COR-L47 (cell line): ENCODE measurements at regions not wholly inside any gene's neighbourhood (a gene's known extent, or its start where the extent isn't known, plus 50 kb on each side); places are given as distances from the start of the nearest gene placed in this dataset.
"Not testable (repeated sequence)": the region's sequence is repeated elsewhere in the genome, so short reads cannot be mapped to it uniquely, and the experiment has no call there.

Experiments used
- DNase-seq: peaks from one replicate; lab custom pipeline; 2025; lab: John Stamatoyannopoulos, UW

GRCh38 chr6:133051240-133051639 is 189.9 kb upstream of the EYA4 start:
- no peak for DNase-seq

GRCh38 chr6:133052465-133052864 is 188.7 kb upstream of the EYA4 start:
- no peak for DNase-seq

- no peak for DNase-seq
Observed at GRCh38 chr6:133055441-133055966, 185.7 kb upstream of the EYA4 start.

GRCh38 chr6:133057352-133057751 is 183.8 kb upstream of the EYA4 start:
- DNase-seq: no peak

- no peak for DNase-seq
Observed at GRCh38 chr6:133062077-133062476, 179.1 kb upstream of the EYA4 start.

- no peak for DNase-seq
Observed at GRCh38 chr6:133062696-133063306, 178.4 kb upstream of the EYA4 start.

- DNase-seq: no peak
Observed at GRCh38 chr6:133067960-133068359, 173.2 kb upstream of the EYA4 start.

GRCh38 chr6:133070410-133071043 is 170.6 kb upstream of the EYA4 start:
- DNase-seq: no peak

GRCh38 chr6:133079901-133080300 is 161.3 kb upstream of the EYA4 start:
- DNase-seq: no peak

- peak; percentile 21 for DNase-seq
Observed at GRCh38 chr6:133083248-133083967, 157.7 kb upstream of the EYA4 start.

- no peak for DNase-seq
Observed at GRCh38 chr6:133085471-133085870, 155.7 kb upstream of the EYA4 start.

- DNase-seq: no peak
Observed at GRCh38 chr6:133085896-133086295, 155.3 kb upstream of the EYA4 start.

GRCh38 chr6:133088931-133089695 is 152.0 kb upstream of the EYA4 start:
- DNase-seq: no peak

GRCh38 chr6:133092199-133092598 is 149.0 kb upstream of the EYA4 start:
- no peak for DNase-seq

- no peak for DNase-seq
Observed at GRCh38 chr6:133092771-133093170, 148.4 kb upstream of the EYA4 start.

- not testable (repeated sequence) for DNase-seq
Observed at GRCh38 chr6:133093211-133093610, 147.9 kb upstream of the EYA4 start.

GRCh38 chr6:133093956-133094355 is 147.2 kb upstream of the EYA4 start:
- DNase-seq: peak; percentile 3

GRCh38 chr6:133097208-133097607 is 143.9 kb upstream of the EYA4 start:
- DNase-seq: no peak

- no peak for DNase-seq
Observed at GRCh38 chr6:133099573-133099972, 141.6 kb upstream of the EYA4 start.

GRCh38 chr6:133100865-133101264 is 140.3 kb upstream of the EYA4 start:
- no peak for DNase-seq

GRCh38 chr6:133101790-133102189 is 139.4 kb upstream of the EYA4 start:
- no peak for DNase-seq

- no peak for DNase-seq
Observed at GRCh38 chr6:133106934-133107333, 134.2 kb upstream of the EYA4 start.
